ENCODE measurements at regions not wholly inside any gene's neighbourhood (a gene's known extent, or its start where the extent isn't known, plus 50 kb on each side); places are given as distances from the start of the nearest gene placed in this dataset.

DNA sequence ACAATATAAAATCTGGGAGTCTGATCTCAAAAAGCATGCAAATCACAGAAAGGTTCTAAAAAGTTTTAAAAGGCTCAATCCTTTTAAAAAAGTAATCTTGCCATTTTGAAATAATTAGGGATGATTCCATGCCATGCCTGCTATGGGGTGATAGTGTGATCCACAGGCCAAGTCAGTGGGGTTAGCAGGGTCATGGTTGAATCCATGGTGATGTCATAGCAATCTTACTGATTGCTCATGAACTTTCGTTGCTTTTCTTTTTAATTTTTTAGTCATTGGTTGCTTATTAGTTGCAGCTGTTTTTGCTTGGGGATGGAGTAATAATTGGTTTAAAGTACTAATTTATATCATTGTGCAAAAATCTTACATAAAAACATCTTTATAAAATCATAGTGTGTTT lies 485.0 kb downstream of the ENC1 start:
- Histone ChIP-seq H3K9me3 (ENCODE audit: control insufficient read depth in 2 of 2, insufficient read depth in 1 of 2, low read depth in 1 of 2, low read length in 1 of 2) (no peaks in the 10 kb centered on the region), H3K4me1 (ENCODE audit: control insufficient read depth in 2 of 2, insufficient read depth in 2 of 2, low read length in 1 of 2) (no peaks in the 10 kb centered on the region), H3K4me3 (ENCODE audit: low read depth in 1 of 2, low read length in 2 of 2) (no peak overlapping the region), H3K36me3 (ENCODE audit: control insufficient read depth in 2 of 2, insufficient read depth in 2 of 2, low read length in 1 of 2) (no peaks in the 10 kb centered on the region), H3K27ac (ENCODE audit: low read depth in 2 of 2, low read length in 1 of 2) (no peak overlapping the region), H3K27me3 (ENCODE audit: control insufficient read depth in 1 of 2, insufficient read depth in 2 of 2, low read length in 2 of 2) (no peaks in the 10 kb centered on the region)
- 74 to 84% methylated on average over 1 of the region's 1 CpG for WGBS, 2 donors

DNA sequence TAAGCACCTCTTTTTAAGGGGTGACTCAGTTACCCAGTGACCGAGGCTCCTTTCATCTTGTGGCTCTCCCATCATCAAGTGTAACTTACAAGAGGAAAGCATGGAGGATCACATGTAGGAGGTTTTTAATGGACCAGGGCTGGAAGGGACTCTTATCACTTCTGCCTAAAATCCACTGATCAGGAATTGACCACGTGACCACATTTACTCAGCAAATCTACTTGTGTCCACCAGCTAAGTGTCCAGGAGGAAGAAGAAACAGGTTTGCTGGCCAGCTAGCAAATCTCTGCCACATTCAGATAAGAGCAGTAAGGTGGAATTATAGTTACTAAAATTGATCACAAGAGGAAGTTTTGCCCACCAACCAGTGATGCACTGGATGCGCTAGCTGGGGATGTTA lies 486.0 kb downstream of the ENC1 start:
- H3K9me3 ChIP-seq (ENCODE audit: control insufficient read depth in 2 of 2, insufficient read depth in 1 of 2, low read depth in 1 of 2, low read length in 1 of 2), result no peaks in the 10 kb centered on the region
- 80 to 93% methylated on average over 3 of the region's 3 CpGs for WGBS, 2 donors
- no peaks in the 10 kb centered on the region for H3K4me1 ChIP-seq (ENCODE audit: control insufficient read depth in 2 of 2, insufficient read depth in 2 of 2, low read length in 1 of 2)
- no peaks in the 10 kb centered on the region for H3K36me3 ChIP-seq (ENCODE audit: control insufficient read depth in 2 of 2, insufficient read depth in 2 of 2, low read length in 1 of 2)
- H3K27me3 ChIP-seq (ENCODE audit: control insufficient read depth in 1 of 2, insufficient read depth in 2 of 2, low read length in 2 of 2), result no peaks in the 10 kb centered on the region
- H3K27ac ChIP-seq (ENCODE audit: low read depth in 2 of 2, low read length in 1 of 2), result no peak overlapping the region
- no peak overlapping the region for H3K4me3 ChIP-seq (ENCODE audit: low read depth in 1 of 2, low read length in 2 of 2)

DNA sequence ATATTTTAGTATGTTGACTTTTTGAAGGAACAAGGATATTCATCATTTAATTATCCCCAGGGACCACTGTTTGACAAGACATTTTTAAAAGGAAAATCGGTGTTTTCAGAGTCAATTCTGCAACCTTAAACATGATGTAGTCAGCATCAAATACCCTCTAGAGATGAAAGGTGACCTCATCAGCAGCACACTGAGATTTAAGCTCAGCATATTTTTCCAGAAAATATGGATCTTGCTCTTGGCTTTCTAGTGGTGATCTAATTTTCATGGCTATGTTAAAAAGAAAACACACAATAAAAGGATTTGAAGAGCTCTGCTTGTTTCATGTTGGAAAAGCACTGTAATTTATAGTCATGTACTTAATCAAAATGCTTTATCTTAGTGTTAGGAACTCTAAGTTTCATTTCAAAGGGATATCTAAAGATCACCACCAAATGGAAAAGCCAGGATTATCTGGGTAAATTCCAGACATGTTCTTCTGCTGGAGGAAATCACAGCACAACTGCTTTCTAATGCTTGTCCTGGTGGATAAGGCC lies 487.2 kb downstream of the ENC1 start:
- Histone ChIP-seq H3K4me1 (ENCODE audit: control insufficient read depth in 2 of 2, insufficient read depth in 2 of 2, low read length in 1 of 2) (peaks cover 0 to under 1% of the 10 kb centered on the region in 2 donors), H3K4me3 (ENCODE audit: low read depth in 1 of 2, low read length in 2 of 2) (no peak overlapping the region), H3K27me3 (ENCODE audit: control insufficient read depth in 1 of 2, insufficient read depth in 2 of 2, low read length in 2 of 2) (no peaks in the 10 kb centered on the region), H3K9me3 (ENCODE audit: control insufficient read depth in 2 of 2, insufficient read depth in 1 of 2, low read depth in 1 of 2, low read length in 1 of 2) (no peaks in the 10 kb centered on the region), H3K36me3 (ENCODE audit: control insufficient read depth in 2 of 2, insufficient read depth in 2 of 2, low read length in 1 of 2) (no peaks in the 10 kb centered on the region), H3K27ac (ENCODE audit: low read depth in 2 of 2, low read length in 1 of 2) (no peak overlapping the region)
- 60 to 75% methylated on average over 1 of the region's 1 CpG for WGBS, 2 donors

DNA sequence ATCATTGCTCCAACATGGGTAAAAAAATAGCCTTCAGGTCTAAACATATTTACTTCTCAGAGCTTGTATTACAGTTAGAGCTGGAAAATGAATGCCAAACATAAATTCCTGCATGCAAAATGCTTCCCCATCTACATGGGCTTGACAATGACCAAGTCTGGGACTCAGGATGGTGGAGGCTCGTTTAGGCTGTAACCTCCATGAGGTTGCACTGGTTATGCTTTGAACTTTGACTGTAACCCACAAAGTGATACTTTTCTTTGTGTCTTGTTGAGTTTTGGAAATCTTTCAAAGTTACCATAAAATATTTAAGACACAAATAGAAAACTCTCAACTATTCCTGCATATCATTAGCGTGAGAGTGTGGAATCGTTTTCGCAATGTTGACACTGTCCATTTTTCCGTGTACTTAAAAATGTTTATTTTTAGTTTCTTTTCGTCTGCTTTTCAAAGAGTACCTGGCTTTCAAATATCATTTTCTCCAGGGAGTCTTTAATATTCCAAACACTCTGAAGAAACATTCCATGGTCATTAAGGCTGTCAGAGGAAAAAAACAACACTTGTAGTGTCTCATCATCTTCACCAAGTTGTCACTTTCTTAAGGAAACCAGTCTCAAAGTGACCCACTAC lies 487.8 kb downstream of the ENC1 start:
- whole genome bisulfite sequencing, 2 donors, result 72 to 73% methylated on average over 6 of the region's 6 CpGs

DNA sequence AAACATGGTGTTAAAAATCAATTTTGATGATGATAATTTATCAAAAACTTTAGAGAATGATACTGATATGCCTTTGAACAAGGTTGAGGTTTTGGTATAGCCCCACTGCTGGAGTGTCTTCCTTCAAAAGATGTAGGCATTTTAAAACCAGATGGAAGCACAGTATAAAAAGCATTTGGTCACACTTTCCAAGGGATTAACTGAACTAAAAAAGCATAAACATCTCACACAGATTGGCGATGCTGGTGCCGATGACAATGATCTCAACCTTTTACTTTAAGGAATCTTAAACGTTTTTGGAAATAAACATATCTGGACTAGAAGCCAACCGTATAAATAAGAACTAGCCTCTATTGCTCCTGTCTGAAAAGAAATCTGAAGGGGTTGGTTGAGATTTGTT lies 488.4 kb downstream of the ENC1 start:
- 72 to 74% methylated on average over 4 of the region's 4 CpGs for WGBS, 2 donors
- no peaks in the 10 kb centered on the region for H3K27me3 ChIP-seq (ENCODE audit: control insufficient read depth in 1 of 2, insufficient read depth in 2 of 2, low read length in 2 of 2)
- H3K4me1 ChIP-seq (ENCODE audit: control insufficient read depth in 2 of 2, insufficient read depth in 2 of 2, low read length in 1 of 2), result peaks cover 0 to 2% of the 10 kb centered on the region in 2 donors
- H3K9me3 ChIP-seq (ENCODE audit: control insufficient read depth in 2 of 2, insufficient read depth in 1 of 2, low read depth in 1 of 2, low read length in 1 of 2), result no peaks in the 10 kb centered on the region
- H3K4me3 ChIP-seq (ENCODE audit: low read depth in 1 of 2, low read length in 2 of 2), result no peak overlapping the region
- no peaks in the 10 kb centered on the region for H3K36me3 ChIP-seq (ENCODE audit: control insufficient read depth in 2 of 2, insufficient read depth in 2 of 2, low read length in 1 of 2)
- H3K27ac ChIP-seq (ENCODE audit: low read depth in 2 of 2, low read length in 1 of 2), result no peak overlapping the region

More for the DNA sequence above, 487.8 kb downstream of the ENC1 start:
- Histone ChIP-seq H3K9me3 (ENCODE audit: control insufficient read depth in 2 of 2, insufficient read depth in 1 of 2, low read depth in 1 of 2, low read length in 1 of 2) (no peaks in the 10 kb centered on the region), H3K27me3 (ENCODE audit: control insufficient read depth in 1 of 2, insufficient read depth in 2 of 2, low read length in 2 of 2) (no peaks in the 10 kb centered on the region), H3K27ac (ENCODE audit: low read depth in 2 of 2, low read length in 1 of 2) (no peak overlapping the region), H3K36me3 (ENCODE audit: control insufficient read depth in 2 of 2, insufficient read depth in 2 of 2, low read length in 1 of 2) (no peaks in the 10 kb centered on the region), H3K4me1 (ENCODE audit: control insufficient read depth in 2 of 2, insufficient read depth in 2 of 2, low read length in 1 of 2) (peaks cover 0 to 2% of the 10 kb centered on the region in 2 donors), H3K4me3 (ENCODE audit: low read depth in 1 of 2, low read length in 2 of 2) (no peak overlapping the region)

DNA sequence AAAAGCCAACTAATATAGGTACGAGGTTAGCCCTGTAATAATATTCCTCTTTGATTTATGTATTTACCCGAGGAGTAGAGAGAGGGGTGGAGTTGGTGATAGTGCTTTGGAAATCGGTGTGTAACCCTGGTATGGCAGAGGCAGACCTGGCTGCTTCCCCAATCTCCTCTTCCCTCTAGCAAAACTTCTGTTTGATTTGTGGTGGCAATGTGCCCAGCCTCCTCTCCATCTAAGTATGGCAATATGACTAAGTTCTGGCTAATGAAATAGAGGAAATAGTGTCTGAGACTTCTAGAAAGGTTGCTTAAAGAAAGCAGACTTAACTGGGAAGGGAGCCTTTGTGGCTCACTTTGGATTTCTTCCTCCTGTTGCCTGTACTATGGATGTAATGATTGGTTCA lies 491.1 kb downstream of the ENC1 start:
- Histone ChIP-seq H3K4me3 (ENCODE audit: low read depth in 1 of 2, low read length in 2 of 2) (no peak overlapping the region), H3K27me3 (ENCODE audit: control insufficient read depth in 1 of 2, insufficient read depth in 2 of 2, low read length in 2 of 2) (no peaks in the 10 kb centered on the region), H3K9me3 (ENCODE audit: control insufficient read depth in 2 of 2, insufficient read depth in 1 of 2, low read depth in 1 of 2, low read length in 1 of 2) (no peaks in the 10 kb centered on the region), H3K36me3 (ENCODE audit: control insufficient read depth in 2 of 2, insufficient read depth in 2 of 2, low read length in 1 of 2) (no peaks in the 10 kb centered on the region), H3K27ac (ENCODE audit: low read depth in 2 of 2, low read length in 1 of 2) (no peak overlapping the region), H3K4me1 (ENCODE audit: control insufficient read depth in 2 of 2, insufficient read depth in 2 of 2, low read length in 1 of 2) (peaks cover 0 to 2% of the 10 kb centered on the region in 2 donors)
- WGBS, 2 donors, result 17 to 27% methylated on average over 3 of the region's 3 CpGs

DNA sequence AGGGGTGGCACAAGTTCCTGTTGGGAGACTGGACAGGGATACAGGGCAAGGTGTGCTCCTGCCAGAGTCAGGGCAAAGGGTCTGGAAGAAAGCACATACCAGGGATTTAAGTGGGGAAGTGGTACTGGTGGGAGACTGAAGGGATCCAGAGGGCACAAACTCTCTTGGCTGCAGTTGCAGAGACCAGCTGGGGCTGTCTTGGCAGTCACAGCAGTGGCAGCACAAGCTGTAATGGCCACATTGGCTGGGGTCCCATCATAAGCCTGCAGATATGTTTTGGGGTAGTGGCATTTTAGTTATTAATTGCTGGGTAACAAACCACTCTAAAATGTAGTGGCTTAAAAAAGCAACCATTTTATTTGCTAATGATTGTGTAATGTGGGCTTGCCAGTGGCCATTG lies 492.2 kb downstream of the ENC1 start:
- H3K36me3 ChIP-seq (ENCODE audit: control insufficient read depth in 2 of 2, insufficient read depth in 2 of 2, low read length in 1 of 2), result no peaks in the 10 kb centered on the region

DNA sequence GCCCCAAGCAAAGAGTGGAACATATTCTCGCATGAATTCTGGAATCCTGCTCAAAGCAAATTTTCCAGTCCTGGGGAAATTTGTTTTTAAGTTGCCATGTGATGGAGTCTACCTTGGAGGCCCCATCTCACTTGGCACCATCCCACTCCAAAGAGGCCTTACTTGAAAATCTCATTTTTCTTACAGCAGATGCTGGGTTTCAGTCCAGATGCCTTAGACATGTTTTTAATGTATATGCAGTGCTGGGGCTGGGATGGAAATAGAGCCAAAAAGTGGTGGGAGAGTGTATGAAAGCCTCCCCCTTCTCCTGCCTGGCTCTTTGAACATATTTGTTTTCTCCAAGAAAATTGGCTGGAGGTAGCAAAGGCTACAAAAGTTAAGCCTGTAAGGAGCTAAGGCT lies 493.7 kb downstream of the ENC1 start:
- Histone ChIP-seq H3K27ac (ENCODE audit: low read depth in 2 of 2, low read length in 1 of 2) (no peak overlapping the region), H3K9me3 (ENCODE audit: control insufficient read depth in 2 of 2, insufficient read depth in 1 of 2, low read depth in 1 of 2, low read length in 1 of 2) (no peaks in the 10 kb centered on the region), H3K27me3 (ENCODE audit: control insufficient read depth in 1 of 2, insufficient read depth in 2 of 2, low read length in 2 of 2) (no peaks in the 10 kb centered on the region), H3K4me3 (ENCODE audit: low read depth in 1 of 2, low read length in 2 of 2) (no peak overlapping the region), H3K4me1 (ENCODE audit: control insufficient read depth in 2 of 2, insufficient read depth in 2 of 2, low read length in 1 of 2) (peaks cover 0 to 2% of the 10 kb centered on the region in 2 donors), H3K36me3 (ENCODE audit: control insufficient read depth in 2 of 2, insufficient read depth in 2 of 2, low read length in 1 of 2) (no peaks in the 10 kb centered on the region)
- 89 to 97% methylated on average over 1 of the region's 1 CpG for WGBS, 2 donors

More for the DNA sequence above, 492.2 kb downstream of the ENC1 start:
- H3K9me3 ChIP-seq (ENCODE audit: control insufficient read depth in 2 of 2, insufficient read depth in 1 of 2, low read depth in 1 of 2, low read length in 1 of 2), result no peaks in the 10 kb centered on the region
- no peak overlapping the region for H3K4me3 ChIP-seq (ENCODE audit: low read depth in 1 of 2, low read length in 2 of 2)
- peaks cover 0 to 2% of the 10 kb centered on the region in 2 donors for H3K4me1 ChIP-seq (ENCODE audit: control insufficient read depth in 2 of 2, insufficient read depth in 2 of 2, low read length in 1 of 2)
- H3K27ac ChIP-seq (ENCODE audit: low read depth in 2 of 2, low read length in 1 of 2), result no peak overlapping the region
- H3K27me3 ChIP-seq (ENCODE audit: control insufficient read depth in 1 of 2, insufficient read depth in 2 of 2, low read length in 2 of 2), result no peaks in the 10 kb centered on the region

DNA sequence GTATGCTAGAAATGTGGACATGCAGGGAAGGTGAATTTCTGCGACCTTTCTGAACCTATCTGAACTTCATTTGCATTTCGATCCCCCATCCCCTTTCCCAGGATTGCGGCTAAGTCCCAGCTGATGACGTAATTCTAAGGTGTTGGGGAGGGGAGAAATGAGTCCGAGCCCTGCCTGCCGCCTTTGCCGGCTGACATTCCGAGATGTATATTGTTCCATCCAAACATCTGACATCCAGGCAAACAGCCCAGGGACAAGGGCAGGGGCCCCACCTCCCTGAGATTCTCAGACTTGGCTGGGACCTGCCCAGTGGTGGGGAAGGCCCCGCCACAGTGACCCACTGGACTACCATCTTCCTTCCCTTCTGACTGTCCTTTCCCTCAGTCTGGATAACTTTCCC lies 494.6 kb downstream of the ENC1 start:
- no peaks in the 10 kb centered on the region for H3K27me3 ChIP-seq (ENCODE audit: control insufficient read depth in 1 of 2, insufficient read depth in 2 of 2, low read length in 2 of 2)
- H3K36me3 ChIP-seq (ENCODE audit: control insufficient read depth in 2 of 2, insufficient read depth in 2 of 2, low read length in 1 of 2), result no peaks in the 10 kb centered on the region
- 79 to 89% methylated on average over 9 of the region's 9 CpGs for WGBS, 2 donors
- H3K4me3 ChIP-seq (ENCODE audit: low read depth in 1 of 2, low read length in 2 of 2), result no peak overlapping the region
- H3K27ac ChIP-seq (ENCODE audit: low read depth in 2 of 2, low read length in 1 of 2), result no peak overlapping the region
- H3K9me3 ChIP-seq (ENCODE audit: control insufficient read depth in 2 of 2, insufficient read depth in 1 of 2, low read depth in 1 of 2, low read length in 1 of 2), result no peaks in the 10 kb centered on the region
- H3K4me1 ChIP-seq (ENCODE audit: control insufficient read depth in 2 of 2, insufficient read depth in 2 of 2, low read length in 1 of 2), result peaks cover 0 to 2% of the 10 kb centered on the region in 2 donors

DNA sequence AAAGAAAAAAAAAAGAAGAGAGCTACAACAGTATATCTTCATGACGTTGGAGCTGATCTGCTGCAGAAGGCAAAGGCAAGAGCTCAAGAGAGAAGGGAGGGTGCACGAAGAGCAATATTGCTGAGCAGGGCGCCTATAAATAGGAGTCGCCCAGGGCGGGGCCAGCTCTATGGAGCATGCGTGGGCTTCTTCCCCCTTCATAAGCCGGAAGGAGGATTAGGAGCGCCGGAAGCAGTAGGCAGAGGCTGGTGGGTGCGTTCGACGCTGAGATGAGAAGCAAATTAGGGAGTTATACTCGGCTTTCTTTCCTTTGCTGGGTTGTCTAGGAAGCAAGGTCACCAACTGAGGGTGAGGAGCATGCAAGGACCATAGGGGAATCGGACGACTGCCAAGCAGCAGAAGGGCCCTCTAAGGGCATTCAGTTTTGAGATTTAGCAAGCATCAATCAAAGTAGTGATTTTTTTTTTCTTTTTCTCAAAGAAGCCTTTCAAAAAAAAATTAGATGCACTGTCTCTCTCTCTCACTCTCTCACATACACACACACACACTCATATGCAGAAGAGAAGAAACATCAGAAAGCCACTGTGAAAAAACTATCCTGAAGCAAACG lies 496.7 kb downstream of the ENC1 start:
- Histone ChIP-seq H3K36me3 (ENCODE audit: control insufficient read depth in 2 of 2, insufficient read depth in 2 of 2, low read length in 1 of 2) (no peaks in the 10 kb centered on the region), H3K4me1 (ENCODE audit: control insufficient read depth in 2 of 2, insufficient read depth in 2 of 2, low read length in 1 of 2) (peaks cover 0 to 2% of the 10 kb centered on the region in 2 donors), H3K4me3 (ENCODE audit: low read depth in 1 of 2, low read length in 2 of 2) (no peak overlapping the region), H3K9me3 (ENCODE audit: control insufficient read depth in 2 of 2, insufficient read depth in 1 of 2, low read depth in 1 of 2, low read length in 1 of 2) (peaks cover 0 to 3% of the 10 kb centered on the region in 2 donors), H3K27me3 (ENCODE audit: control insufficient read depth in 1 of 2, insufficient read depth in 2 of 2, low read length in 2 of 2) (no peaks in the 10 kb centered on the region), H3K27ac (ENCODE audit: low read depth in 2 of 2, low read length in 1 of 2) (no peak overlapping the region)
- 81 to 84% methylated on average over 16 of the region's 16 CpGs for WGBS, 2 donors
